Lower leg skin (tissue), 3 donors: ENCODE measurements at regions not wholly inside any gene's neighbourhood (a gene's known extent, or its start where the extent isn't known, plus 50 kb on each side); places are given as distances from the start of the nearest gene placed in this dataset.

Experiments
- CTCF ChIP-seq, 3 donors: fragments of 450-650 bp; IDR thresholded peaks; one replicate each; pipeline ENCODE4 v1.5.1; 2016; ENCODE audit warnings: antibody characterized with exemption in 3 of 3, mild to moderate bottlenecking in 3 of 3, moderate library complexity in 2 of 3
- POLR2A ChIP-seq, 2 donors: fragments of 450-650 bp; IDR thresholded peaks; one replicate each; pipeline ENCODE4 v1.6.1; 2016 to 2017; ENCODE audit warnings: antibody characterized with exemption in 2 of 2, mild to moderate bottlenecking in 1 of 2, moderate library complexity in 1 of 2

- TF ChIP-seq CTCF (IDR thresholded peaks at IDR 0.05) (no peak), POLR2A (IDR thresholded peaks at IDR 0.05) (no peak)
Observed at GRCh38 chr6:65955034-65955433, 248.0 kb upstream of the EYS start.
